Endothelial cell of umbilical vein (primary cell): ENCODE measurements at regions not wholly inside any gene's neighbourhood (a gene's known extent, or its start where the extent isn't known, plus 50 kb on each side); places are given as distances from the start of the nearest gene placed in this dataset.

ENCODE experiments used
- BruUV-seq: library from RNA; stranded (reverse); fragments of 400-500 nt; replicated peaks from 2 replicates; lab custom pipeline; 2021; lab: Mats Ljungman, UMichigan
- CTCF ChIA-PET: fragments of 300-600, 350-600 bp; sonication (Branson Sonifier 250); formaldehyde crosslinking; loops from one replicate; lab custom pipeline; 2021; ENCODE audit warnings: antibody characterized with exemption, inconsistent platforms; lab: Charles Lee
- POLR2A ChIA-PET: fragments of 300-600, 350-600 bp; sonication (Branson Sonifier 250); formaldehyde crosslinking; loops from one replicate; lab custom pipeline; 2021; ENCODE audit warnings: antibody characterized with exemption, inconsistent platforms; lab: Charles Lee
- DNase-seq: peaks from one replicate; pipeline ENCODE4 v3.0.0-alpha.2; 2011; ENCODE audit warnings: low read depth, low spot score
- FAIRE-seq: peaks from 2 replicates; lab custom pipeline; 2011; peaks lifted over from hg19 to GRCh38; lab: Jason Lieb, UNC
- H2AFZ ChIP-seq: 2 replicates; pipeline ENCODE4 v1.6.0; 2012; ENCODE audit warnings: low read depth, low read length, control low read depth, inconsistent platforms
- H3K27ac ChIP-seq: 2 replicates; pipeline ENCODE4 v1.5.1; 2011; ENCODE audit warnings: low read depth, mild to moderate bottlenecking, control low read depth, low read length, moderate library complexity; ENCODE audit not compliant: insufficient read depth
- H3K27me3 ChIP-seq, 2 experiments: 2 replicates each; pipeline versions ENCODE4 v1.6.0 to v1.6.1; 2011; ENCODE audit warnings: low read length in 2 of 2, mixed read lengths in 1 of 2; ENCODE audit not compliant: control insufficient read depth in 2 of 2, insufficient read depth in 2 of 2
- H3K36me3 ChIP-seq, 2 experiments: 2 replicates in 1 of 2; 3 replicates in 1 of 2; pipeline ENCODE4 v1.5.1; 2011; ENCODE audit warnings: low read length in 2 of 2, mild to moderate bottlenecking in 1 of 2, moderate library complexity in 1 of 2; ENCODE audit not compliant: control insufficient read depth in 2 of 2, insufficient read depth in 2 of 2; ENCODE audit errors: extremely low read depth in 1 of 2
- H3K4me1 ChIP-seq: 3 replicates; pipeline ENCODE4 v1.5.1; 2011; ENCODE audit warnings: mild to moderate bottlenecking, low read length; ENCODE audit not compliant: control insufficient read depth, insufficient read depth; ENCODE audit errors: extremely low read depth
- H3K4me2 ChIP-seq: 2 replicates; pipeline ENCODE4 v1.6.1; 2011; ENCODE audit warnings: low read length, control low read depth, mixed read lengths; ENCODE audit not compliant: insufficient read depth
- H3K4me3 ChIP-seq, 3 experiments: fragments of 200-600 bp in 1 of 3; sonication (generic), shearing (Covaris generic) in 1 of 3; replicated peaks in 1 of 3; 2 replicates each; pipeline ENCODE4 v1.5.1; 2011 to 2016; ENCODE audit warnings: control low read depth in 3 of 3, low read length in 3 of 3, mild to moderate bottlenecking in 2 of 3, inconsistent platforms in 1 of 3, low read depth in 1 of 3, moderate library complexity in 1 of 3; ENCODE audit not compliant: insufficient read depth in 1 of 3
- H3K79me2 ChIP-seq: 2 replicates; pipeline ENCODE4 v1.6.0; 2012; ENCODE audit warnings: low read length, inconsistent platforms; ENCODE audit not compliant: control insufficient read depth, insufficient read depth
- H3K9ac ChIP-seq: replicated peaks from 2 replicates; pipeline ENCODE3; 2011; ENCODE audit warnings: low read length, control low read depth; ENCODE audit not compliant: insufficient read depth; ENCODE audit errors: extremely low read depth
- H3K9me1 ChIP-seq: replicated peaks from 3 replicates; pipeline ENCODE4 v1.6.0; 2011; ENCODE audit warnings: mild to moderate bottlenecking, low read length; ENCODE audit not compliant: control insufficient read depth, insufficient read depth; ENCODE audit errors: extremely low read depth
- H3K9me3 ChIP-seq: replicated peaks from 2 replicates; pipeline ENCODE4 v1.5.1; 2012; ENCODE audit warnings: low read length, inconsistent platforms; ENCODE audit not compliant: control insufficient read depth, insufficient read depth
- H4K20me1 ChIP-seq: replicated peaks from 2 replicates; pipeline ENCODE3; 2011; ENCODE audit warnings: mild to moderate bottlenecking, low read length; ENCODE audit not compliant: control insufficient read depth, insufficient read depth; ENCODE audit errors: extremely low read depth
- EZH2 ChIP-seq: IDR thresholded peaks from 2 replicates; pipeline ENCODE4 v1.6.1; 2012; ENCODE audit warnings: borderline replicate concordance, low read depth, mild to moderate bottlenecking, moderate library complexity, low read length, inconsistent platforms; ENCODE audit not compliant: severe bottlenecking
- FOS ChIP-seq: IDR thresholded peaks from 2 replicates; pipeline ENCODE4 v1.6.1; 2011; ENCODE audit warnings: mild to moderate bottlenecking, low read length, moderate library complexity, borderline replicate concordance; ENCODE audit not compliant: insufficient read depth
- GATA2 ChIP-seq: IDR thresholded peaks from 2 replicates; pipeline ENCODE4 v1.7.0; 2011; ENCODE audit warnings: low read depth, mild to moderate bottlenecking, moderate library complexity, mixed read lengths, low read length; ENCODE audit not compliant: insufficient read length, insufficient read depth
- JUN ChIP-seq: IDR thresholded peaks from 2 replicates; pipeline ENCODE4 v1.6.1; 2011; ENCODE audit warnings: borderline replicate concordance, low read depth; ENCODE audit not compliant: insufficient read length, insufficient read depth
- MYC ChIP-seq: IDR thresholded peaks from one replicate; pipeline ENCODE4 v1.6.1; 2011; ENCODE audit warnings: mild to moderate bottlenecking, low read depth, low read length
- POLR2A ChIP-seq: IDR thresholded peaks from 2 replicates; pipeline ENCODE4 v1.6.1; 2012; ENCODE audit warnings: low read depth, mild to moderate bottlenecking, control low read depth, low read length
- POLR2AphosphoS5 ChIP-seq: IDR thresholded peaks from 2 replicates; pipeline ENCODE4 v1.6.1; 2012; ENCODE audit warnings: low read depth, mild to moderate bottlenecking, control low read depth, low read length, moderate library complexity; ENCODE audit not compliant: insufficient read depth
- dilution Hi-C: fragments of 300-500 bp; cut with MboI; formaldehyde crosslinking; loops from one replicate; pipeline ENCODE4 v1.15.0; 2019; ENCODE audit warnings: low sequenced_read_pairs; ENCODE audit not compliant: extremely low pct_ligation_motif_present
- intact Hi-C: fragments of 100-400 bp; cut with micrococcal nuclease; formaldehyde crosslinking; loops from one replicate; pipeline ENCODE4 v1.10.0; 2022
- TF ChIP-seq, protein P1 (sequence below), 2 donors: IDR thresholded peaks; 1 replicate in 1 of 2; 2 replicates in 1 of 2; pipeline ENCODE4 v1.5.1; 2011; ENCODE audit warnings: low read length in 2 of 2, mild to moderate bottlenecking in 2 of 2, moderate library complexity in 2 of 2, control low read depth in 1 of 2, inconsistent platforms in 1 of 2, low read depth in 1 of 2; ENCODE audit not compliant: insufficient read depth in 1 of 2; ENCODE audit errors: extremely low read depth in 1 of 2
- TF ChIP-seq, protein P2 (sequence below): IDR thresholded peaks from 2 replicates; pipeline ENCODE4 v1.6.1; 2011; ENCODE audit not compliant: insufficient read depth, insufficient read length

DNA sequence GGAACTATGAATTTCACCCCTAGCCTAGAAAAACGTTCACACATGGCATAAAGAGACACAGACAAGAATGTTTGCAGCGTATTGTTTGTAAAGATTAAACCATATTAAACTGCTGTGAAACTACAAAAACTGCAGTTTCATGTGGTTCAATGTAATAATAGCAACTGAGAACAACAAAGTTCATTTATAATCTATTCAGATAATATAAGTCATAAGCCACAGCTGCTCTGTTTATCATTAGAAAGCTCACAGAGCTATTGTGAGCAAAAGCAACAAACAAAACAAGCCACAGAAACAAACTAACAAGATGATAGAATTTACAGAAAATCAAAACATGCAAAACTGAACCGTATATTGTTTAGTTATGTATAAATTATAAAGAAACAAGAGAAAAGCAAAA, 113.5 kb downstream of the AHR start:
- dilution Hi-C loops (no loop called here), intact Hi-C loops (no loop called here)
- Histone ChIP-seq H3K4me2 (no peak overlapping the region), H3K79me2 (no peaks in the 10 kb centered on the region), H3K27me3 (no peaks in the 10 kb centered on the region), H3K9ac (no peak overlapping the region), H3K9me1 (peaks cover 2% of the 10 kb centered on the region), H2AFZ (no peak overlapping the region), H3K9me3 (no peaks in the 10 kb centered on the region), H3K4me1 (peaks cover 18% of the 10 kb centered on the region), H3K36me3 (no peaks in the 10 kb centered on the region), H3K27ac (no peak overlapping the region), H3K4me3 (no peak overlapping the region), H4K20me1 (no peaks in the 10 kb centered on the region)
- CTCF ChIA-PET = interaction anchor here (0.9 kb wide), 1 partner anchor 111 kb away, joined by 3 read pairs; no protein-coding TSS in a partner anchor
- BruUV-seq = no TSS peak
- FAIRE-seq (no peak), DNase-seq (no peak)
- POLR2A ChIA-PET = no interaction called here
- TF ChIP-seq JUN = no peak
- TF ChIP-seq POLR2AphosphoS5 = no peak
- no peak for TF ChIP-seq MYC
- TF ChIP-seq, protein P1, sequence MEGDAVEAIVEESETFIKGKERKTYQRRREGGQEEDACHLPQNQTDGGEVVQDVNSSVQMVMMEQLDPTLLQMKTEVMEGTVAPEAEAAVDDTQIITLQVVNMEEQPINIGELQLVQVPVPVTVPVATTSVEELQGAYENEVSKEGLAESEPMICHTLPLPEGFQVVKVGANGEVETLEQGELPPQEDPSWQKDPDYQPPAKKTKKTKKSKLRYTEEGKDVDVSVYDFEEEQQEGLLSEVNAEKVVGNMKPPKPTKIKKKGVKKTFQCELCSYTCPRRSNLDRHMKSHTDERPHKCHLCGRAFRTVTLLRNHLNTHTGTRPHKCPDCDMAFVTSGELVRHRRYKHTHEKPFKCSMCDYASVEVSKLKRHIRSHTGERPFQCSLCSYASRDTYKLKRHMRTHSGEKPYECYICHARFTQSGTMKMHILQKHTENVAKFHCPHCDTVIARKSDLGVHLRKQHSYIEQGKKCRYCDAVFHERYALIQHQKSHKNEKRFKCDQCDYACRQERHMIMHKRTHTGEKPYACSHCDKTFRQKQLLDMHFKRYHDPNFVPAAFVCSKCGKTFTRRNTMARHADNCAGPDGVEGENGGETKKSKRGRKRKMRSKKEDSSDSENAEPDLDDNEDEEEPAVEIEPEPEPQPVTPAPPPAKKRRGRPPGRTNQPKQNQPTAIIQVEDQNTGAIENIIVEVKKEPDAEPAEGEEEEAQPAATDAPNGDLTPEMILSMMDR (IDR thresholded peaks at IDR 0.05; ENCODE audit: extremely low read depth in 1 of 2, insufficient read depth in 1 of 2, low read depth in 1 of 2, low read length in 2 of 2) = no peak
- no peak for TF ChIP-seq GATA2
- no peak for TF ChIP-seq FOS
- TF ChIP-seq, protein P2, sequence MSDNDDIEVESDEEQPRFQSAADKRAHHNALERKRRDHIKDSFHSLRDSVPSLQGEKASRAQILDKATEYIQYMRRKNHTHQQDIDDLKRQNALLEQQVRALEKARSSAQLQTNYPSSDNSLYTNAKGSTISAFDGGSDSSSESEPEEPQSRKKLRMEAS = no peak
- TF ChIP-seq POLR2A = no peak
- TF ChIP-seq EZH2 = no peak
